A673 (cell line): ENCODE measurements at regions not wholly inside any gene's neighbourhood (a gene's known extent, or its start where the extent isn't known, plus 50 kb on each side); places are given as distances from the start of the nearest gene placed in this dataset.

Source experiments
- BruUV-seq: library from RNA; stranded (reverse); fragments of 400-500 nt; replicated peaks from 2 replicates; lab custom pipeline; 2021; lab: Mats Ljungman, UMichigan
- CTCF ChIA-PET: fragments of 300-600 bp; sonication (Branson Sonifier 250); formaldehyde crosslinking; loops from one replicate; lab custom pipeline; 2022; ENCODE audit warnings: antibody characterized with exemption; lab: Charles Lee
- POLR2A ChIA-PET: fragments of 300-600 bp; sonication (Branson Sonifier 250); formaldehyde crosslinking; loops from one replicate; lab custom pipeline; 2022; ENCODE audit warnings: antibody characterized with exemption; ENCODE audit not compliant: low non-redundant PET; lab: Charles Lee
- DNase-seq: peaks from one replicate; pipeline ENCODE4 v3.0.0-alpha.2; 2015; ENCODE audit warnings: low spot score
- H3K27ac ChIP-seq: fragments of 200-600 bp; sonication (generic); 2 replicates; pipeline ENCODE4 v1.5.1; 2016; ENCODE audit warnings: mixed run types, low read depth, mild to moderate bottlenecking, mixed read lengths, antibody characterized with exemption, low read length; ENCODE audit not compliant: poor library complexity, severe bottlenecking
- H3K27me3 ChIP-seq: fragments of 200-600 bp; sonication (generic); replicated peaks from 2 replicates; pipeline ENCODE4 v1.6.1; 2017; ENCODE audit warnings: mixed run types, low read depth, mild to moderate bottlenecking, mixed read lengths, antibody characterized with exemption, low read length; ENCODE audit not compliant: insufficient read depth, poor library complexity
- H3K36me3 ChIP-seq: fragments of 200-600 bp; sonication (generic); 2 replicates; pipeline ENCODE4 v1.6.1; 2016; ENCODE audit warnings: mixed run types, mild to moderate bottlenecking, mixed read lengths, antibody characterized with exemption, low read length; ENCODE audit not compliant: insufficient read depth, poor library complexity, severe bottlenecking
- H3K4me1 ChIP-seq: fragments of 200-600 bp; sonication (generic); 2 replicates; pipeline ENCODE4 v1.6.1; 2017; ENCODE audit warnings: mixed run types, mild to moderate bottlenecking, mixed read lengths, antibody characterized with exemption, low read length; ENCODE audit not compliant: insufficient read depth, poor library complexity, severe bottlenecking
- H3K4me3 ChIP-seq: fragments of 200-600 bp; sonication (generic); 2 replicates; pipeline ENCODE4 v1.5.1; 2016; ENCODE audit warnings: low read depth, mixed run types, mild to moderate bottlenecking, mixed read lengths, low read length; ENCODE audit not compliant: poor library complexity, severe bottlenecking
- H3K9me3 ChIP-seq: fragments of 200-600 bp; sonication (generic); 2 replicates; pipeline ENCODE4 v1.6.1; 2016; ENCODE audit warnings: mixed run types, low read depth, mild to moderate bottlenecking, mixed read lengths, antibody characterized with exemption, low read length; ENCODE audit not compliant: poor library complexity, severe bottlenecking
- CTCF ChIP-seq: fragments of 300-800, 200-600 bp; sonication (generic); conservative IDR thresholded peaks from 2 replicates; pipeline ENCODE4 v1.5.1; 2017; ENCODE audit warnings: low read depth, mild to moderate bottlenecking, antibody characterized with exemption, low read length, moderate library complexity, mixed read lengths
- EZH2 ChIP-seq: fragments of 200-600 bp; sonication (generic); IDR thresholded peaks from 2 replicates; pipeline ENCODE4 v1.6.1; 2017; ENCODE audit warnings: borderline replicate concordance, low read depth, mild to moderate bottlenecking, mixed read lengths, antibody characterized with exemption, low read length; ENCODE audit not compliant: poor library complexity, severe bottlenecking
- intact Hi-C: fragments of 100-400 bp; cut with micrococcal nuclease; formaldehyde crosslinking; loops from one replicate; pipeline ENCODE4 v1.10.0; 2022; ENCODE audit not compliant: unreplicated experiment

DNA sequence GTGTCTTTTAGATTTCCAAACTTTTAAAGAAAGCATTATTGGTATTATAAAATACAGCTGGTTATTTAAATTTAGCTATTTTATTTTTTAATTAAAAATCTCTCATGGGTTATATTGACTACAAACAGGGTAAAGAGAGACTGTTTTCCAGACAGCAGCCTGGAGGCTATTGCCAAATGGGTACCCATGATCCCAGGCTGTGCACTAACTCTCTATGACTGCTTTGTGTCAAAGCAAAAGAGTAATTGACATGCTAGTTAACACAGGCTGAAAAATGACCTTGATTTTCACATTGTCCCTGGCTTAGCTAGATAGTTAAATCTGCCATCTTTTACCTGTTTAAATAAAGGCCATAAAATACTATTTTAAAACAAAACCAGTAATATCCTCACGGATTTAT is 589.7 kb downstream of the ANXA1 start:
- no peak overlapping the region for H3K4me3 ChIP-seq
- H3K4me1 ChIP-seq = no peaks in the 10 kb centered on the region
- H3K27me3 ChIP-seq = no peaks in the 10 kb centered on the region
- H3K27ac ChIP-seq = no peak overlapping the region
- POLR2A ChIA-PET = no interaction called here
- BruUV-seq = no TSS peak
- CTCF ChIA-PET = no interaction called here
- DNase-seq = no peak
- H3K36me3 ChIP-seq = no peaks in the 10 kb centered on the region
- TF ChIP-seq CTCF (no peak), EZH2 (no peak)
- intact Hi-C loops = no loop called here
- no peaks in the 10 kb centered on the region for H3K9me3 ChIP-seq

DNA sequence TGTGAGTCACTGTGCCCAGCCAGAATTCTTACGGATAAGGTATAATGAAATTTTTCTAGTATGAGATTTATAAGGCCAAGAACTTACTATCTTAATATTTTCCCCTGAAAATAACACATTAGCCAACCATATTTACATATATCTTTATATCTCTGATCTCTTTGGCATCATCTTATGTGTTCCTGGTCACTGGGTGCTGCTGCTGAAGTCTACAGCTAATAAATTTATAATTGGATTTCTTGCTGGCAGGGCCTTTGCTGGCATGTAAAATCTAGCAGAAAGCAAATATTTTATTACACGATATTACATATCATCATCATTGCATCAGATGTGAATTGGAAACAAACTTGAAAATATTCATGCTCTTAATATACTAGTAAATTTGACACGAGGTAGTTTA is 590.7 kb downstream of the ANXA1 start:
- TF ChIP-seq EZH2 = no peak
- TF ChIP-seq CTCF = no peak
- no peak for DNase-seq
- no peaks in the 10 kb centered on the region for H3K36me3 ChIP-seq
- POLR2A ChIA-PET = no interaction called here
- H3K27me3 ChIP-seq = no peaks in the 10 kb centered on the region
- no peaks in the 10 kb centered on the region for H3K9me3 ChIP-seq
- intact Hi-C loops = no loop called here
- no peak overlapping the region for H3K4me3 ChIP-seq
- H3K27ac ChIP-seq = no peak overlapping the region
- H3K4me1 ChIP-seq = no peaks in the 10 kb centered on the region
- CTCF ChIA-PET = no interaction called here
- BruUV-seq = no TSS peak

GRCh38 chr9:73743826-73744225 is 592.2 kb downstream of the ANXA1 start:
- Histone ChIP-seq H3K36me3 (no peaks in the 10 kb centered on the region), H3K4me1 (no peaks in the 10 kb centered on the region), H3K27me3 (no peaks in the 10 kb centered on the region), H3K27ac (no peak overlapping the region), H3K4me3 (no peak overlapping the region), H3K9me3 (no peaks in the 10 kb centered on the region)
- POLR2A ChIA-PET = no interaction called here
- DNase-seq = no peak
- no peak for TF ChIP-seq CTCF
- no peak for TF ChIP-seq EZH2
- CTCF ChIA-PET = no interaction called here
- intact Hi-C loops = no loop called here
- no TSS peak for BruUV-seq
